ENCODE measurements at regions not wholly inside any gene's neighbourhood (a gene's known extent, or its start where the extent isn't known, plus 50 kb on each side); places are given as distances from the start of the nearest gene placed in this dataset.

GRCh38 chr2:21449881-21450280 lies 326.1 kb downstream of the TDRD15 start:
- TF ChIP-seq CTCF (IDR thresholded peaks at IDR 0.05) = no peak

DNA sequence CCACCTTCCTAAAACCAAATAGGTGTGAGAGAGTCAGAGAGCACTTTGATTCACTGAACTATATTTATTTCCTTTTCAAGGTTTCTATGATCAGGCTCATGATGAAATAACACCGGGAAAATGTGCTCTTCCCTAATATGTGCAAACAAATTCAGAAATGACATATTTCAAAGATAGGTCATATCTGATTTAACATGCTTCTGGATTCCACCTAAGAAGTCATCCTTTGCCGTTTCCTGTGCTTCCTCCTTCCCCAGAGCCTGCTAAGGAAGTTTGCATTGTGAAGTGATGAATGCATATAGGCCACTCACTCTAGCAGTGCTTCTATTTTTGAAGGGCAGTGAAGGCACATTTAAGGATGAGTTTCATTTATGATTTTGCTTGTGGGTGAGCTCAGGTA lies 327.6 kb downstream of the TDRD15 start:
- TF ChIP-seq CTCF (IDR thresholded peaks at IDR 0.05) = no peak

DNA sequence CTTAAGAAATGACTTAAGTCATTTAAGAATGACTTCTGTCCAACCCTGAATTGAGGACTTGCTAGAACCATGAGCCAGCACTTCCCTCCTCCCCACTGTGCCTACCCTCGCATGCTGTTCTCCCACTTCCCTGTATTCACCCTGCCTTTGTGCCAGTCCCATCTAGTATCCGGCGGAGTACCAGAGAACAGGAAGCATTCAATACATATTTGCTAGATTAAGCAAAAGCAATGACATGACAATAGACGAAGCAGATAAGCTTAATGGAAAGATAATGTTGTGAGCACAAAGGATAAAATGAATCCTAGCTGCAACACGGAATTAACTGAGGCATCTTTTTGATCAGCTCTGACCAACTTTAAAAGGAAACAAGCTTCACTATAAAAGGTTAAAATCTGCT lies 328.5 kb downstream of the TDRD15 start:
- TF ChIP-seq CTCF (IDR thresholded peaks at IDR 0.05) = no peak

DNA sequence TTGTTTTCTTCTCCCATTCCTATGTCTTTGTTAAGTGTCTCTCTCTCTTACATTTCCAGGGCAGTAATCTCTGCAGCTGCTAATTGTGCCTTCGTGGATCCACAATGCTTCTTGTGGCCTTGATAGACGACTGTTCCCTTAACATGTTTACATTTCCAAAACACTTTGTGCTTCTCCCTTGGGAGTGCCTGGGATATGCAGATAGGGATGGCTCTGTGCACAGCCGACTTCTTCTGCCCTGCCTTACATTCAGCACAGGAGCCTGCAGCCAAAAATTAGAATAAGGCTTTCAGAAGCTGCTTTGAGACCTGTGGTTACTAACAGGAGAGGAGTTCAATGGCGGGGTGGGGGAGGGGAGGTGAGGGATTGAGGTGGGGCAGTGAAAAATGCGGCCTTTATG lies 328.9 kb downstream of the TDRD15 start:
- TF ChIP-seq CTCF (IDR thresholded peaks at IDR 0.05) = no peak

DNA sequence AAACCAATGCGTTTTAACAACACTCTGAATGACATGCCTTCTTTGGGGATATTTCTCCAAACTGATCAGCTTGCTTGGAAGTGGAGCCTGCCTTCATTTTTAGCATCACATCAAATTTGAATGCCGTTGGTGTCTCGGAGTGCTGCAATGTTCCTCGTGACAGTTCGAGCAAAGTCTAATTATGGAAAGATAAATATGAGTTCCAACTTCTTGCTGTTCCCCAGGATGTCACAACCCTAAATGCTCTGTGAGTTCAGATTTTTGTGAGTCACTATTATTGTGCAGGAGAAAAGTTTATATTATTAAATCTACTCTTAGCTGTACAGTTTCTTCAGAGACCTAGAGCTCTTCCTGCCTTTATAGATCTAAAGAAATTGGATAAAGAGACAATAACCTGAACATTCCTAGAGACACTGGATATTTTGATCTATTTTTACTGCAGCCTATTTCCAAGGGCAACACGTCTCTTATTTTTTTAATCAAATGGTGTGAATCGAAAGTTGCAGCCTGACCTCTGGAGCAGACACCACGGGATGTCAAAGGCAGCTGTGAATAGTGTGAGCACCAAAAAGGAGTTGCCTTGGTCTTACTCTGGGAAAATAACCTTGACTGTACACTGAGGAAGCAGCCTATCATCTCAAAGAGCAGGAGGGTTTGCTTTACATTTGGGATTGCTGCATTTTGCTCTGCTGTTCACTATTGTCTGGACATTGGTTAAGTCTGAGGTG lies 330.1 kb downstream of the TDRD15 start:
- TF ChIP-seq CTCF (IDR thresholded peaks at IDR 0.05) = no peak

- no peak for TF ChIP-seq CTCF (IDR thresholded peaks at IDR 0.05)
These were observed 331.1 kb downstream of the TDRD15 start for GRCh38 chr2:21454839-21455238.

DNA sequence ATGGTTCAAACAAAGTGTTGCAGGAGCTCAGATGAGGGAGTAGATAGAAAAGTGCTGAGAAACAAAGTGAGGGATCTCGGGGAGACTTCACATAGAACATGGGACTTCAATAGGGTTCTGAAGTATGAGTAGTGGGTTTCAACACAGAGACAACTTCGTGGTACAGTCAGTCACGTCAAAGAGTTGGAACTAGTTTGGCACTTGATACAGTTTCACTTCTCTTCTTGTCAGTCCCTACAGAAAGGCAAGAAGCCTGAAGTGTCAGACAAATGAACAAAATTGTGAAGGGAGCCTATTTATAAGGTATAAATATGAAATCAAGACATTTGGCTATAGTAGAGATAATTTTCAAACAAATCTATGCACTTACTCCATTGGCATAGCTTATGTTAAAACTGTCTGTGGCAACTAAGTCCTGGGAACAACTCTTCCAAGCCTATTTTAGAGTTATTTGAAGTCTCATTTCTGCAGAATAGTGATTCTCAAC lies 338.0 kb downstream of the TDRD15 start:
- no peak for TF ChIP-seq CTCF (IDR thresholded peaks at IDR 0.05)

Data from LNCAP (cell line).